GM23248 (cell line): ENCODE measurements at regions not wholly inside any gene's neighbourhood (a gene's known extent, or its start where the extent isn't known, plus 50 kb on each side); places are given as distances from the start of the nearest gene placed in this dataset.

ENCODE experiments used
- EZH2 ChIP-seq: fragments of 200-600 bp; sonication (generic); IDR thresholded peaks from 2 replicates; pipeline ENCODE4 v1.6.1; 2018; ENCODE audit warnings: antibody characterized with exemption, mild to moderate bottlenecking; ENCODE audit not compliant: insufficient read depth, poor library complexity, severe bottlenecking
- EZH2phosphoT487 ChIP-seq: fragments of 200-600 bp; sonication (generic); IDR thresholded peaks from 2 replicates; pipeline ENCODE4 v1.6.1; 2018; ENCODE audit warnings: antibody characterized with exemption, moderate library complexity, mild to moderate bottlenecking, low read depth; ENCODE audit not compliant: insufficient read depth

DNA sequence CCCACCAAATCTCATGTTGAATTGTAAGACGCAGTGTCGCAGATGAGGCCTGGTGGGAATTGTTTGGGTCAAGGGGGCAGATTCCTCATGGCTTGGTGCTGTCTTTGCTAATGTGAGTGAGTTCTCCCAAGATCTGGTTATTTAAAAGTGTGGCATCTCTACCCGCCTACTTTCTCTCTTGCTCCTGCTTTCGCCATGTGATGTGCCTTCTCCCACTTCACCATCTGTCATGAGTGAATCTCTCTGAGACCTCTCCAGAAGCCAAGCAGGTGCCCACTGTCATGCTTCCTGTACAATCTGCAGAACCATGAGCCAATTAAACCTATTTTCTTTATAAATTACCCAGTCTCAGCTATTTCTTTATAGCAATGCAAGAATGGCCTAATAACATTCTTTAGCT is 246.6 kb upstream of the CDH20 start:
- no peak for TF ChIP-seq EZH2phosphoT487
- TF ChIP-seq EZH2: no peak
